ENCODE measurements at regions not wholly inside any gene's neighbourhood (a gene's known extent, or its start where the extent isn't known, plus 50 kb on each side); places are given as distances from the start of the nearest gene placed in this dataset.

GRCh38 chr2:14143435-14143834 is 489.1 kb upstream of the LRATD1 start:
- Histone ChIP-seq H4K20me1 (ENCODE audit: low read depth) (no peaks in the 10 kb centered on the region), H3K27ac (no peak overlapping the region), H3K4me3 (no peak overlapping the region), H3K79me2 (ENCODE audit: low read depth) (no peaks in the 10 kb centered on the region), H3K4me2 (no peak overlapping the region), H3K9ac (no peak overlapping the region), H2AFZ (replicated peaks) (no peak overlapping the region), H3F3A (ENCODE audit: low read depth) (no peaks in the 10 kb centered on the region), H3K27me3 (no peaks in the 10 kb centered on the region), H3K4me1 (no peaks in the 10 kb centered on the region), H3K36me3 (no peaks in the 10 kb centered on the region), H3K9me3 (ENCODE audit: low read depth) (no peaks in the 10 kb centered on the region)
- no peaks in the 10 kb centered on the region for H3K9me3 Mint-ChIP-seq
- H3K27ac Mint-ChIP-seq, result no peak overlapping the region
- no peak for DNase-seq (ENCODE audit: low spot score)
- no peaks in the 10 kb centered on the region for H3K36me3 Mint-ChIP-seq
- H3K27me3 Mint-ChIP-seq (ENCODE audit: insufficient read depth, low read depth), result no peaks in the 10 kb centered on the region
- TF ChIP-seq EZH2 (IDR thresholded peaks at IDR 0.05) (no peak), CTCF (IDR thresholded peaks at IDR 0.05) (no peak), EZH2phosphoT487 (IDR thresholded peaks at IDR 0.05) (no peak)
- peaks cover 3% of the 10 kb centered on the region for H3K4me1 Mint-ChIP-seq
- H3K4me3 Mint-ChIP-seq, result no peak overlapping the region

- no peak overlapping the region for H3K4me2 ChIP-seq
- H3K27ac Mint-ChIP-seq, result no peak overlapping the region
- no peaks in the 10 kb centered on the region for H3K27me3 ChIP-seq
- no peaks in the 10 kb centered on the region for H3K79me2 ChIP-seq (ENCODE audit: low read depth)
- H3K9me3 ChIP-seq (ENCODE audit: low read depth), result no peaks in the 10 kb centered on the region
- H3K27me3 Mint-ChIP-seq (ENCODE audit: insufficient read depth, low read depth), result no peaks in the 10 kb centered on the region
- no peak for DNase-seq (ENCODE audit: low spot score)
- no peaks in the 10 kb centered on the region for H3K9me3 Mint-ChIP-seq
- no peaks in the 10 kb centered on the region for H4K20me1 ChIP-seq (ENCODE audit: low read depth)
- TF ChIP-seq EZH2 (IDR thresholded peaks at IDR 0.05) (no peak), EZH2phosphoT487 (IDR thresholded peaks at IDR 0.05) (no peak), CTCF (IDR thresholded peaks at IDR 0.05) (no peak)
- no peak overlapping the region for H3K4me3 Mint-ChIP-seq
- H3K4me1 ChIP-seq, result no peaks in the 10 kb centered on the region
- H3K27ac ChIP-seq, result no peak overlapping the region
- no peaks in the 10 kb centered on the region for H3K36me3 Mint-ChIP-seq
- H3K4me3 ChIP-seq, result no peak overlapping the region
- H3F3A ChIP-seq (ENCODE audit: low read depth), result no peaks in the 10 kb centered on the region
- H3K4me1 Mint-ChIP-seq, result no peaks in the 10 kb centered on the region
- H2AFZ ChIP-seq (replicated peaks), result no peak overlapping the region
- H3K36me3 ChIP-seq, result no peaks in the 10 kb centered on the region
- H3K9ac ChIP-seq, result no peak overlapping the region
Measured at GRCh38 chr2:14148216-14148615, 484.3 kb upstream of the LRATD1 start.

GRCh38 chr2:14157816-14158215 is 474.7 kb upstream of the LRATD1 start:
- Mint-ChIP-seq H3K4me1 (no peaks in the 10 kb centered on the region), H3K36me3 (no peaks in the 10 kb centered on the region), H3K27me3 (ENCODE audit: insufficient read depth, low read depth) (no peaks in the 10 kb centered on the region), H3K9me3 (no peaks in the 10 kb centered on the region), H3K4me3 (no peak overlapping the region), H3K27ac (no peak overlapping the region)
- no peaks in the 10 kb centered on the region for H3K36me3 ChIP-seq
- H2AFZ ChIP-seq (replicated peaks), result no peak overlapping the region
- no peak overlapping the region for H3K4me2 ChIP-seq
- no peak for DNase-seq (ENCODE audit: low spot score)
- H3K79me2 ChIP-seq (ENCODE audit: low read depth), result no peaks in the 10 kb centered on the region
- no peaks in the 10 kb centered on the region for H3K9me3 ChIP-seq (ENCODE audit: low read depth)
- no peak overlapping the region for H3K4me3 ChIP-seq
- TF ChIP-seq CTCF (IDR thresholded peaks at IDR 0.05), result no peak
- TF ChIP-seq EZH2 (IDR thresholded peaks at IDR 0.05), result no peak
- H3K27ac ChIP-seq, result no peak overlapping the region
- H3F3A ChIP-seq (ENCODE audit: low read depth), result no peaks in the 10 kb centered on the region
- no peaks in the 10 kb centered on the region for H3K27me3 ChIP-seq
- no peak overlapping the region for H3K9ac ChIP-seq
- H3K4me1 ChIP-seq, result no peaks in the 10 kb centered on the region
- H4K20me1 ChIP-seq (ENCODE audit: low read depth), result no peaks in the 10 kb centered on the region

- no peak for TF ChIP-seq EZH2phosphoT487 (IDR thresholded peaks at IDR 0.05)
- no peak for TF ChIP-seq CTCF (IDR thresholded peaks at IDR 0.05)
- no peak for TF ChIP-seq EZH2 (IDR thresholded peaks at IDR 0.05)
- Mint-ChIP-seq H3K4me1 (no peaks in the 10 kb centered on the region), H3K9me3 (no peaks in the 10 kb centered on the region), H3K4me3 (no peak overlapping the region), H3K36me3 (no peaks in the 10 kb centered on the region), H3K27me3 (ENCODE audit: insufficient read depth, low read depth) (peaks cover 2% of the 10 kb centered on the region), H3K27ac (no peak overlapping the region)
- Histone ChIP-seq H3K36me3 (no peaks in the 10 kb centered on the region), H3K9me3 (ENCODE audit: low read depth) (no peaks in the 10 kb centered on the region), H3K27me3 (no peaks in the 10 kb centered on the region), H3K4me1 (no peaks in the 10 kb centered on the region), H3K9ac (no peak overlapping the region), H3K4me2 (no peak overlapping the region), H3K4me3 (no peak overlapping the region), H4K20me1 (ENCODE audit: low read depth) (no peaks in the 10 kb centered on the region), H2AFZ (replicated peaks) (no peak overlapping the region), H3K79me2 (ENCODE audit: low read depth) (no peaks in the 10 kb centered on the region), H3K27ac (no peak overlapping the region), H3F3A (ENCODE audit: low read depth) (no peaks in the 10 kb centered on the region)
- DNase-seq (ENCODE audit: low spot score), result no peak
Measured at GRCh38 chr2:14180333-14180732, 452.2 kb upstream of the LRATD1 start.
